Cardiac fibroblast (primary cell): ENCODE measurements at regions not wholly inside any gene's neighbourhood (a gene's known extent, or its start where the extent isn't known, plus 50 kb on each side); places are given as distances from the start of the nearest gene placed in this dataset.
"Not testable (repeated sequence)": the region's sequence is repeated elsewhere in the genome, so short reads cannot be mapped to it uniquely, and the experiment has no call there.

Source experiments
- DNase-seq, 2 donors: peaks; one replicate each; pipeline versions ENCODE4 v3.0.0 to v3.0.0-alpha.2; 2010; ENCODE audit warnings: low read depth in 2 of 2
- H3K4me3 ChIP-seq, 2 donors: replicated peaks in 1 of 2; 1 replicate in 1 of 2; 2 replicates in 1 of 2; pipeline ENCODE4 v1.5.1; 2011; ENCODE audit warnings: low read depth in 2 of 2, low read length in 2 of 2, mild to moderate bottlenecking in 2 of 2, moderate library complexity in 1 of 2
- TF ChIP-seq, protein P1 (sequence below): IDR thresholded peaks from one replicate; pipeline ENCODE4 v1.5.1; 2011; ENCODE audit warnings: low read depth, mild to moderate bottlenecking, low read length, inconsistent platforms

DNA sequence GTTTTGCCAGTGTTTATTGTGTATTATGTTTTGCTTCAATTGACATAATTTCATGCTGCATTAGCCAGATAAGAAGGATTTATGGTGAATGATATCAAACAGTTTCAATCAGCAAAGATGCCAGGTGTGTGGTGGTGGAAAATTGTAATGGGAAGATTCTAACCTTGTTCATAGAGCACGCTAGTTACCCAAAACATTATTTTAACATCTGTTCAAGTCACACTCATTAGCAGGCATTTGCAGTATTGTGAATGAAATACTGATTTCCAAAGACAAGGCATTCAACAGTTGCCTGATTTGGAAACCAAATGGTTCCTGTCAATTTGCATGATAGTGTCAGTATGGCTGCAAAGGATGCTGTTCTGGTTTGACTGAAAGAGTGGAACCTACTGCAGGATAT is 129.7 kb downstream of the EPC1 start:
- no peak for DNase-seq
- no peak overlapping the region for H3K4me3 ChIP-seq
- TF ChIP-seq, protein P1, sequence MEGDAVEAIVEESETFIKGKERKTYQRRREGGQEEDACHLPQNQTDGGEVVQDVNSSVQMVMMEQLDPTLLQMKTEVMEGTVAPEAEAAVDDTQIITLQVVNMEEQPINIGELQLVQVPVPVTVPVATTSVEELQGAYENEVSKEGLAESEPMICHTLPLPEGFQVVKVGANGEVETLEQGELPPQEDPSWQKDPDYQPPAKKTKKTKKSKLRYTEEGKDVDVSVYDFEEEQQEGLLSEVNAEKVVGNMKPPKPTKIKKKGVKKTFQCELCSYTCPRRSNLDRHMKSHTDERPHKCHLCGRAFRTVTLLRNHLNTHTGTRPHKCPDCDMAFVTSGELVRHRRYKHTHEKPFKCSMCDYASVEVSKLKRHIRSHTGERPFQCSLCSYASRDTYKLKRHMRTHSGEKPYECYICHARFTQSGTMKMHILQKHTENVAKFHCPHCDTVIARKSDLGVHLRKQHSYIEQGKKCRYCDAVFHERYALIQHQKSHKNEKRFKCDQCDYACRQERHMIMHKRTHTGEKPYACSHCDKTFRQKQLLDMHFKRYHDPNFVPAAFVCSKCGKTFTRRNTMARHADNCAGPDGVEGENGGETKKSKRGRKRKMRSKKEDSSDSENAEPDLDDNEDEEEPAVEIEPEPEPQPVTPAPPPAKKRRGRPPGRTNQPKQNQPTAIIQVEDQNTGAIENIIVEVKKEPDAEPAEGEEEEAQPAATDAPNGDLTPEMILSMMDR = no peak

DNA sequence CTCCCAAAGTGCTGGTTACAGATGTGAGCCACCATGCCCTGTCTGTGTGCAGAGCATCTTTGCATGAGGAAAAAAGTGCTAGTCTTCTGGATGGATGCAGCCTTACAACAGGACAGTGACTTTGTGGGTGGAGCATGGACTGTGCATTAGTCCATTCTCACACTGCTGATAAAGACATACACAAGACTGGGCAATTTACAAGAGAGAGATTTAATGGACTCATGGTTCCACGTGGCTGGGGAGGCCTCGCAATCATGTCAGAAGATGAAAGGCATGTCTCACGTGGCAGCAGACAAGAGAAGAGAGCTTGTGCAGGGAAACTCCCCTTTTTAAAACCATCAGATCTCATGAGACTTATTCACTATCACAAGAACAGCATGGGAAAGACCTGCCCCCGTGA is 133.1 kb downstream of the EPC1 start:
- DNase-seq, H3K4me3 ChIP-seq: not testable (repeated sequence)

DNA sequence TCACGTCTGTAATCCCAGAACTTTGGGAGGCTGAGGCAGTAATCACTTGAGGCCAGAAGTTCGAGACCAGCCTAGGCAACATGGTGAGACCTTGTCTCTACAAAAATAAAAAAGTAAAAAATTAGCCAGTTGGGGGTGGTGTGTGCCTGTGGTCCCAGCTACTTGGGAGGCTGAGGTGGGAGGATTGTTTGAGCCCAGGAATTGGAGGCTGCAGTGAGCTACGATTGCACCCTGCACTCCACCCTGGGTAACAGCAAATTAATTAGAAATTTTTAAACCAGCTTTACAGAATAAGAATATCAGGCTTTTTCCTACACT is 136.0 kb downstream of the EPC1 start:
- H3K4me3 ChIP-seq = no peak overlapping the region
- DNase-seq = no peak
- TF ChIP-seq, protein P1 = no peak

DNA sequence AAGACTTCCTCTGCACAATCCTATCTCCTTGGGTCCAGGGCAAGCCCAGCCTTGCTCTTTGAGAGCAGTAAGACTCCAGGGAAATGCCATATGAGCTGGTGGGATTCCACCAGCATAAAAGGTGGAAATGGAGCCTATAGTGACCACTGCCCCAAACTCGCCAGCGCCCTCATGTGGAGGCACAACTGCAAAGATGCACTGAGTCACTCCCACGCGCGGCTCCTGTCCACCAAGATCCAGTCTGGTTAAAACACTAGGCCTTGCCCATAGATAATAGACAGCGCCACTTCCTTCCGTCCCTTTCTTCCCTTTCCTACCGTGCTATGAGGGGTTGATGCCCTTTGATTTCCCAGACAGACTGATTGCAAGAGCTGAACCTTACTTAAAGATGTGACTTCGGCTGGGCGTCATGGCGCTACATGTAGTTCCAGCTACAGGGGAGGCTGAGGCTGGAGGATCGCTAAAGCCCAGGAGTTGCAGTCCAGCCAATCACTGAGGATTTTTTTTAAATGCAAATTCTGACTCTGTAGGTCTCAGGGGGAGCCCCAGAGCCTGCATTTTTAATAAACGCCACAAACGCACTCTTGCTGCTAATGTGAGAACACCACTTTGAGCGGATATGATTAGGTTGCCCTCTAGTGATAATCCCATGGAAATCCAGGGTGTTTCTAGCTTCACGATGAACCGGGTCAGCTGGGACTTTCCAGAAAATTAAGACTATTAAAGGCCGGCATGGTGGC is 136.5 kb downstream of the EPC1 start:
- TF ChIP-seq, protein P1 = peak; percentile 53
- H3K4me3 ChIP-seq = no peak overlapping the region
- DNase-seq = peak; percentile 72 to 76

DNA sequence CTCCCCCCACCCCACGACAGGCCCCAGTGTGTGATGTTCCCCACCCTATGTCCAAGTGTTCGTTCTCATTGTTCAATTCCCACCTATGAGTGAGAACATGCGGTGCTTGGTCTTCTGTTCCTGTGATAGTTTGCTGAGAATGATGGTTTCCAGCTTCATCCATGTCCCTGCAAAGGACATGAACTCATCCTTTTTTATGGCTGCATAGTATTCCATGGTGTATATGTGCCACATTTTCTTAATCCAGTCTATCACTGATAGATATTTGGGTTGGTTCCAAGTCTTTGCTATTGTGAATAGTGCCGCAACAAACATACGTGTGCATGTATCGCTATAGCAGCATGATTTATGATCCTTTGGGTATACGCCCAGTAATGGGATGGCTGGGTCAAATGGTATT is 139.0 kb downstream of the EPC1 start:
- H3K4me3 ChIP-seq, DNase-seq: not testable (repeated sequence)

DNA sequence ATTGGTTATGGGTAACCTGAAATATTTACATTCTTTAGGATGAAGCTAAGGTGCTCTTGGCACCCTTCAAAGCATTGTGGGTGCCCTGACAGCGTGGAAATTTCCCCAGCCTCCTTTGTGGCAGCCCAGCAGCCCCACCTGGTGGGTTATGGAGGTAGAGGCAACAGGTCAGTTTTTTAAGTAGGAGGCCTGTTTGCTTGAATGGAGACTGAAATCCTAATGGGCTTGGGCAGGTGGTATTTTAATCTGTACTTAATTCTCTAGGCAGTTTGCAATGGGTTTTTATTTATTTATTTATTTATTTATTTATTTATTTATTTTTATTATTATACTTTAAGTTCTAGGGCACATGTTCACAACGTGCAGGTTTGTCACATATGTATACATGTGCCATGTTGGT is 139.4 kb downstream of the EPC1 start:
- no peak overlapping the region for H3K4me3 ChIP-seq
- DNase-seq = peak; percentile 56 to 65
- TF ChIP-seq, protein P1 = peak; percentile 85

DNA sequence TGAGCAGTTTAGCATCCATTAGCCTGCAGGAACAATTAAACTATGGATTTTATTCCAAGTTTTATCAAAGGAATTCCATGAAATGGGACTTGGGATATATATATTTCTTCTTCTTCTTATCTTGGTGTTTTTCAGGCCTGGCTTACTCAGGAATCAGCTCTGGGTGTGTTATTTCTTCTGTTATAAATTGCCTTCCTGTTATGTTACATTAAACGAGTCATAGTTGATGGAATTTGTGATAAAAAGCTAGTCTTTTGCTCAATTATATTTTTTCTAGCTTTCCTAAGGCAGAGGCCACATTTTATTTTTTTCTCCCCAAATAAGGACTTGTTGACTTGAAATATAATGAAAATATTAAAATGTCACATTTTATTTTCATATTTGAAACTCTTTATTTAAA is 141.3 kb downstream of the EPC1 start:
- no peak overlapping the region for H3K4me3 ChIP-seq
- TF ChIP-seq, protein P1 = no peak
- DNase-seq = peak; percentile 20 to 47

DNA sequence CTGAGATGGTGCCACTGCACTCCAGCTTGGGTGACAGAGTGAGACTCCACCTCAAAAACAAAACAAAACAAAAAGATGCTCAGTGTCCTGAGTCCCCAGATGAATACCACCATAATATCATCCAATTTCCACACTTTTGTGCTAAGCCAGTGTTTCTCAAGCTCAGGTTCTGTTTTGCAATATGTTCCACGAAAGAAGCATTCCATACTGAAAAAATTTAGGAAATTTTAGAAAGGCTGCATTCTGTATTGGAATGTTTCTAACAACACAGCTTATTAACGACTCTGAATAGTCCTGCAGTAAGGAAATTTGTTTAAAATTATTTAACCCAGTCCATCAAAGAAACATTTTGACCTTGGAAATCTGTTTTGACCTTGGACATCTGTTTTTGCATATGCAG is 142.4 kb downstream of the EPC1 start:
- DNase-seq = peak in 1 of 2 donors; percentile 18
- TF ChIP-seq, protein P1 = no peak

More for the DNA sequence above, 142.4 kb downstream of the EPC1 start:
- no peak overlapping the region for H3K4me3 ChIP-seq
